HCT116 (cell line): ENCODE measurements at regions not wholly inside any gene's neighbourhood (a gene's known extent, or its start where the extent isn't known, plus 50 kb on each side); places are given as distances from the start of the nearest gene placed in this dataset.

Source experiments
- ATAC-seq: fragments of 200-7000 bp; cut with Tn5 transposase; 2 replicates; pipeline ENCODE4 v1.9.1; 2020; ENCODE audit warnings: mild to moderate bottlenecking, moderate library complexity
- BruUV-seq: library from RNA; stranded (reverse); fragments of 400-500 nt; replicated peaks from 2 replicates; lab custom pipeline; 2021; lab: Mats Ljungman, UMichigan
- CTCF ChIA-PET: fragments of 300-600 bp; sonication (Branson Sonifier 250); formaldehyde crosslinking; loops from one replicate; lab custom pipeline; 2021; ENCODE audit warnings: antibody characterized with exemption; lab: Charles Lee
- POLR2A ChIA-PET: fragments of 300-600, 350-600 bp; sonication (Branson Sonifier 250); formaldehyde crosslinking; loops from one replicate; lab custom pipeline; 2021; ENCODE audit warnings: antibody characterized with exemption; lab: Charles Lee
- RAD21 ChIA-PET, 2 experiments: fragments of 300-600 bp; sonication (Branson Sonifier 250); formaldehyde crosslinking; loops; one replicate each; lab custom pipeline; 2023; ENCODE audit warnings: low total read pairs in 2 of 2; ENCODE audit not compliant: uncharacterized antibody in 2 of 2, unreplicated experiment in 2 of 2, low non-redundant PET in 1 of 2; lab: Charles Lee
- DNase-seq: peaks from one replicate; pipeline ENCODE4 v3.0.0-alpha.2; 2010; ENCODE audit warnings: low read depth, low spot score
- H2AFZ ChIP-seq: fragments of 200-600 bp; shearing (Covaris generic), sonication (generic); 2 replicates; pipeline ENCODE4 v1.6.1; 2017; ENCODE audit warnings: low read depth, mixed run types, mixed read lengths, antibody characterized with exemption, low read length; ENCODE audit not compliant: poor library complexity, severe bottlenecking
- H3K27ac ChIP-seq: 2 replicates; pipeline ENCODE4 v1.5.1; 2012; ENCODE audit warnings: low read depth, low read length
- H3K27me3 ChIP-seq: fragments of 200-600 bp; sonication (generic); 2 replicates; pipeline ENCODE4 v1.6.1; 2016; ENCODE audit warnings: mixed run types, low read length, mixed read lengths; ENCODE audit not compliant: insufficient read depth
- H3K36me3 ChIP-seq, 2 experiments: fragments of 200-500 bp in 1 of 2; fragments of 200-600 bp in 1 of 2; sonication (Bioruptor generic) in 1 of 2; sonication (generic) in 1 of 2; 2 replicates each; pipeline versions ENCODE4 v1.5.1 to v1.6.1; 2014 to 2016; ENCODE audit warnings: low read length in 2 of 2, inconsistent platforms in 1 of 2, mixed read lengths in 1 of 2, mixed run types in 1 of 2; ENCODE audit not compliant: insufficient read depth in 2 of 2, control insufficient read depth in 1 of 2
- H3K4me1 ChIP-seq, 2 experiments: fragments of 200-600 bp in 1 of 2; sonication (generic) in 1 of 2; 2 replicates each; pipeline versions ENCODE4 v1.5.1 to v1.6.1; 2012 to 2017; ENCODE audit warnings: low read length in 2 of 2, inconsistent platforms in 1 of 2, mild to moderate bottlenecking in 1 of 2, mixed read lengths in 1 of 2, mixed run types in 1 of 2, moderate library complexity in 1 of 2; ENCODE audit not compliant: insufficient read depth in 2 of 2, control insufficient read depth in 1 of 2
- H3K4me2 ChIP-seq: fragments of 200-600 bp; sonication (generic); 2 replicates; pipeline ENCODE4 v1.6.1; 2017; ENCODE audit warnings: mixed run types, low read length, mixed read lengths
- H3K4me3 ChIP-seq, 2 experiments: fragments of 200-600 bp in 1 of 2; sonication (generic) in 1 of 2; replicated peaks in 1 of 2; 2 replicates each; pipeline ENCODE4 v1.5.1; 2011 to 2016; ENCODE audit warnings: low read length in 2 of 2, control low read depth in 1 of 2, low read depth in 1 of 2, mild to moderate bottlenecking in 1 of 2, mixed read lengths in 1 of 2, mixed run types in 1 of 2
- H3K79me2 ChIP-seq: fragments of 200-600 bp; sonication (generic); 2 replicates; pipeline ENCODE4 v1.6.1; 2017; ENCODE audit warnings: mild to moderate bottlenecking, mixed run types, low read length, moderate library complexity, mixed read lengths; ENCODE audit not compliant: insufficient read depth
- H3K9ac ChIP-seq: fragments of 200-600 bp; sonication (generic); 2 replicates; pipeline ENCODE4 v1.6.1; 2016; ENCODE audit warnings: low read length, mixed read lengths
- H3K9me2 ChIP-seq: fragments of 200-600 bp; sonication (generic), shearing (Covaris generic); 2 replicates; pipeline ENCODE4 v1.6.1; 2017; ENCODE audit warnings: mixed run types, mild to moderate bottlenecking, moderate library complexity; ENCODE audit not compliant: insufficient read depth
- H3K9me3 ChIP-seq, 2 experiments: fragments of 200-500 bp in 1 of 2; fragments of 200-600 bp in 1 of 2; sonication (Bioruptor generic) in 1 of 2; sonication (generic) in 1 of 2; 2 replicates each; pipeline ENCODE4 v1.6.1; 2014 to 2017; ENCODE audit warnings: low read length in 2 of 2, mixed read lengths in 2 of 2, inconsistent platforms in 1 of 2, low read depth in 1 of 2, mild to moderate bottlenecking in 1 of 2, mixed run types in 1 of 2, moderate library complexity in 1 of 2; ENCODE audit not compliant: control insufficient read depth in 1 of 2, insufficient read depth in 1 of 2
- H4K20me1 ChIP-seq: fragments of 200-600 bp; sonication (generic), shearing (Covaris generic); 2 replicates; pipeline ENCODE4 v1.6.1; 2017; ENCODE audit warnings: mixed run types, mild to moderate bottlenecking, moderate library complexity; ENCODE audit not compliant: insufficient read depth
- ATF3 ChIP-seq: IDR thresholded peaks from 2 replicates; pipeline ENCODE4 v1.6.1; 2012
- CBX3 ChIP-seq: IDR thresholded peaks from 2 replicates; pipeline ENCODE4 v1.6.1; 2012; ENCODE audit warnings: low read depth
- CEBPB ChIP-seq: IDR thresholded peaks from 2 replicates; pipeline ENCODE4 v1.6.1; 2012; ENCODE audit warnings: low read depth
- JUND ChIP-seq: IDR thresholded peaks from 2 replicates; pipeline ENCODE4 v1.6.1; 2012
- SP1 ChIP-seq: IDR thresholded peaks from 2 replicates; pipeline ENCODE4 v1.6.1; 2012; ENCODE audit warnings: low read depth
- SRF ChIP-seq: IDR thresholded peaks from 2 replicates; pipeline ENCODE4 v1.6.1; 2012; ENCODE audit warnings: low read depth
- TCF7L2 ChIP-seq: IDR thresholded peaks from 2 replicates; pipeline ENCODE4 v1.7.0; 2011; ENCODE audit warnings: borderline replicate concordance, inconsistent platforms; ENCODE audit not compliant: insufficient read depth, insufficient read length; ENCODE audit errors: extremely low read depth
- ZFX ChIP-seq: fragments of 450-650 bp; IDR thresholded peaks from 2 replicates; pipeline ENCODE4 v1.6.1; 2017
- intact Hi-C: fragments of 100-400 bp; cut with micrococcal nuclease; formaldehyde crosslinking; loops from 2 replicates; pipeline ENCODE4 v1.10.0; 2022
- TF ChIP-seq, protein P1 (sequence below): IDR thresholded peaks from 2 replicates; pipeline ENCODE4 v1.6.1; 2011; ENCODE audit warnings: mild to moderate bottlenecking, low read length, moderate library complexity; ENCODE audit not compliant: insufficient replicate concordance; ENCODE audit errors: extremely low read depth

DNA sequence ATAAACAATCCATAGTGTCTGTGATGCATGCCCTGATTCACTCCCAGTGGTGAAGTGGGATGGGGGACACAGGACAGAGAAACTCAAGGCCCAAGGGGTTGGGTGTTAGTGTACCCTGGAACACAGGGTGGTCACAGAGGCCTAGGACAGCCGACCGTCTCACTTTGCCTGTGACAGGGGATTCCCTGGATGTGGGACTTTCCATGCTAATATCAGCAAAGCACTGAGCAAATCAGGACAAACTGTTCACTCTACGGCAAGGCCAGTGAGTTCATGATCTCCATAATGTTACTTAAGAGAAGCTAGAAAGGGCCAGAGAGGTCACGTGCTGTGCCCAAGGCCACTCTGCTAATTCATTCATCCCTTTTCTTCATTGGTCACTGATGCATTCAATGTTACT, 158.7 kb upstream of the RBPJ start:
- Histone ChIP-seq H3K36me3 (no peaks in the 10 kb centered on the region), H3K9ac (no peak overlapping the region), H3K9me2 (no peaks in the 10 kb centered on the region), H3K27ac (no peak overlapping the region), H3K4me3 (no peak overlapping the region), H2AFZ (no peak overlapping the region), H4K20me1 (no peaks in the 10 kb centered on the region), H3K4me1 (no peaks in the 10 kb centered on the region), H3K9me3 (no peaks in the 10 kb centered on the region), H3K4me2 (no peak overlapping the region), H3K27me3 (no peaks in the 10 kb centered on the region), H3K79me2 (no peaks in the 10 kb centered on the region)
- POLR2A ChIA-PET = interaction anchor here (2.4 kb wide), 1 partner anchor 35 kb away, joined by 9 read pairs; no protein-coding TSS in a partner anchor
- intact Hi-C loops = no loop called here
- RAD21 ChIA-PET = no interaction called here
- TF ChIP-seq ATF3 = no peak
- TF ChIP-seq CBX3 = no peak
- TF ChIP-seq SP1 = no peak
- no peak for TF ChIP-seq ZFX
- TF ChIP-seq, protein P1, sequence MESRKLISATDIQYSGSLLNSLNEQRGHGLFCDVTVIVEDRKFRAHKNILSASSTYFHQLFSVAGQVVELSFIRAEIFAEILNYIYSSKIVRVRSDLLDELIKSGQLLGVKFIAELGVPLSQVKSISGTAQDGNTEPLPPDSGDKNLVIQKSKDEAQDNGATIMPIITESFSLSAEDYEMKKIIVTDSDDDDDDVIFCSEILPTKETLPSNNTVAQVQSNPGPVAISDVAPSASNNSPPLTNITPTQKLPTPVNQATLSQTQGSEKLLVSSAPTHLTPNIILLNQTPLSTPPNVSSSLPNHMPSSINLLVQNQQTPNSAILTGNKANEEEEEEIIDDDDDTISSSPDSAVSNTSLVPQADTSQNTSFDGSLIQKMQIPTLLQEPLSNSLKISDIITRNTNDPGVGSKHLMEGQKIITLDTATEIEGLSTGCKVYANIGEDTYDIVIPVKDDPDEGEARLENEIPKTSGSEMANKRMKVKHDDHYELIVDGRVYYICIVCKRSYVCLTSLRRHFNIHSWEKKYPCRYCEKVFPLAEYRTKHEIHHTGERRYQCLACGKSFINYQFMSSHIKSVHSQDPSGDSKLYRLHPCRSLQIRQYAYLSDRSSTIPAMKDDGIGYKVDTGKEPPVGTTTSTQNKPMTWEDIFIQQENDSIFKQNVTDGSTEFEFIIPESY = no peak
- TF ChIP-seq SRF = no peak
- TF ChIP-seq TCF7L2 = no peak
- TF ChIP-seq JUND = no peak
- no peak for TF ChIP-seq CEBPB
- CTCF ChIA-PET = interaction anchor here (0.6 to 1.6 kb wide), 14 partner anchors 10 to 250 kb away, joined by 3 to 9 read pairs (median 4); no protein-coding TSS in a partner anchor
- DNase-seq (no peak), ATAC-seq (no peak)
- BruUV-seq = no TSS peak
